Erythroblast (primary cell): ENCODE measurements at regions not wholly inside any gene's neighbourhood (a gene's known extent, or its start where the extent isn't known, plus 50 kb on each side); places are given as distances from the start of the nearest gene placed in this dataset.

Experiments used
- GATA1 ChIP-seq: IDR thresholded peaks from 2 replicates; pipeline ENCODE4 v1.6.1; 2011; ENCODE audit warnings: low read depth, mild to moderate bottlenecking, control low read depth, low read length, moderate library complexity
- POLR2A ChIP-seq: IDR thresholded peaks from 2 replicates; pipeline ENCODE4 v1.6.1; 2011; ENCODE audit warnings: mild to moderate bottlenecking, low read length

- TF ChIP-seq POLR2A (no peak), GATA1 (no peak)
Measured at GRCh38 chr1:98500324-98500723, 161.2 kb upstream of the SNX7 start.
